ENCODE measurements at regions not wholly inside any gene's neighbourhood (a gene's known extent, or its start where the extent isn't known, plus 50 kb on each side); places are given as distances from the start of the nearest gene placed in this dataset.

- TF ChIP-seq SIX5 (IDR thresholded peaks at IDR 0.05; ENCODE audit: low read depth, low read length) (no peak), TEAD4 (IDR thresholded peaks at IDR 0.05; ENCODE audit: low read depth, low read length) (no peak), YY1 (IDR thresholded peaks at IDR 0.05; ENCODE audit: low read depth, low read length) (0 out of 2 replicates have a peak, but pooled peaks have one; percentile 60), SIRT6 (IDR thresholded peaks at IDR 0.05; ENCODE audit: low read length) (no peak), HDAC6 (IDR thresholded peaks at IDR 0.05; ENCODE audit: low read depth, low read length) (no peak), PHF8 (conservative IDR thresholded peaks at IDR 0.05; ENCODE audit: low read depth, low read length) (no peak), SRF (IDR thresholded peaks at IDR 0.05; ENCODE audit: low read depth, low read length) (no peak), RNF2 (IDR thresholded peaks at IDR 0.05; ENCODE audit: borderline replicate concordance, low read depth, low read length, missing control alignments, poor library complexity, severe bottlenecking) (no peak), CBX8 (IDR thresholded peaks at IDR 0.05; ENCODE audit: borderline replicate concordance, low read depth, low read length) (no peak), NANOG (IDR thresholded peaks at IDR 0.05; ENCODE audit: insufficient read depth, low read depth, low read length, poor library complexity, severe bottlenecking) (no peak), CEBPB (IDR thresholded peaks at IDR 0.05; ENCODE audit: low read depth, low read length) (peak; percentile 96), SUZ12 (IDR thresholded peaks at IDR 0.05; ENCODE audit: low read length) (no peak), RXRA (IDR thresholded peaks at IDR 0.05; ENCODE audit: insufficient read depth, low read depth, low read length) (0 out of 2 replicates have a peak, but pooled peaks have one; percentile 45), POLR2AphosphoS5 (IDR thresholded peaks at IDR 0.05; ENCODE audit: low read depth, low read length) (no peak), CBX5 (IDR thresholded peaks at IDR 0.05; ENCODE audit: low read depth, low read length) (no peak), POU5F1 (IDR thresholded peaks at IDR 0.05; ENCODE audit: low read depth, low read length) (no peak), FOSL1 (IDR thresholded peaks at IDR 0.05; ENCODE audit: insufficient read depth, low read depth, low read length) (no peak), POLR2A (IDR thresholded peaks at IDR 0.05; ENCODE audit: control extremely low read depth in 1 of 2, low read depth in 2 of 2, low read length in 2 of 2) (no peak), CTBP2 (IDR thresholded peaks at IDR 0.05; ENCODE audit: borderline replicate concordance, insufficient read depth, insufficient read length, low read length) (no peak), SP4 (IDR thresholded peaks at IDR 0.05; ENCODE audit: low read length) (no peak), BRCA1 (IDR thresholded peaks at IDR 0.05; ENCODE audit: low read depth, low read length) (no peak), RFX5 (IDR thresholded peaks at IDR 0.05; ENCODE audit: borderline replicate concordance, low read depth, low read length) (no peak)
- TF ChIP-seq, protein P1, sequence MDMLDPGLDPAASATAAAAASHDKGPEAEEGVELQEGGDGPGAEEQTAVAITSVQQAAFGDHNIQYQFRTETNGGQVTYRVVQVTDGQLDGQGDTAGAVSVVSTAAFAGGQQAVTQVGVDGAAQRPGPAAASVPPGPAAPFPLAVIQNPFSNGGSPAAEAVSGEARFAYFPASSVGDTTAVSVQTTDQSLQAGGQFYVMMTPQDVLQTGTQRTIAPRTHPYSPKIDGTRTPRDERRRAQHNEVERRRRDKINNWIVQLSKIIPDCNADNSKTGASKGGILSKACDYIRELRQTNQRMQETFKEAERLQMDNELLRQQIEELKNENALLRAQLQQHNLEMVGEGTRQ (IDR thresholded peaks at IDR 0.05; ENCODE audit: low read length): peak; percentile 52; the same call in 1 of the 2 replicates
- TF ChIP-seq, protein P2, sequence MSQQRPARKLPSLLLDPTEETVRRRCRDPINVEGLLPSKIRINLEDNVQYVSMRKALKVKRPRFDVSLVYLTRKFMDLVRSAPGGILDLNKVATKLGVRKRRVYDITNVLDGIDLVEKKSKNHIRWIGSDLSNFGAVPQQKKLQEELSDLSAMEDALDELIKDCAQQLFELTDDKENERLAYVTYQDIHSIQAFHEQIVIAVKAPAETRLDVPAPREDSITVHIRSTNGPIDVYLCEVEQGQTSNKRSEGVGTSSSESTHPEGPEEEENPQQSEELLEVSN (IDR thresholded peaks at IDR 0.05): no peak
Observed at GRCh38 chr3:177284383-177284881, 87.2 kb upstream of the TBL1XR1 start (continued).
